ENCODE measurements at regions not wholly inside any gene's neighbourhood (a gene's known extent, or its start where the extent isn't known, plus 50 kb on each side); places are given as distances from the start of the nearest gene placed in this dataset.
A peak's percentile ranks its signal among the peaks of the same experiment; 100 is the strongest.

DNA sequence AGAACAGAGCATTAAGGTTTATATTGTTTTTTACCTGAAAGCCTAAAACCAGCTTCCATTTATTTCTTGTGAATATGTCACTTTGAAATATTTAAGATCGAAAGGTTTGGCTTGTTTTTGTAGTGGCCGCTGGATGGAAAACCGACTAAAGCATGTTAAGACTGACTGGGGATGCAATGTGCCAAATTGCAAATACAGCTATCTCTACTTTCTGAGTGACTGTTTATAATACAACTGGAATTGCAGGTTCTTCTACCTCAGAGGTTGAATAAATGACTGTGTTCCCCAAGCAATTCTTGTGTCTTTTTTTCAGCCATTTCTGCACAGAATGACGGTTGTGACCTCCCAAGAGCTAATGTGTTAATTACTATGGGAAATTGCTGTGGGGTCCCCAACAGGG lies 50.0 kb upstream of the TMTC4 start:
- H3K4me3 ChIP-seq (ENCODE audit: low read depth, low read length), result no peak overlapping the region
- H3K4me1 ChIP-seq (ENCODE audit: control insufficient read depth, insufficient read depth, low read length), result no peaks in the 10 kb centered on the region
- no peaks in the 10 kb centered on the region for H3K9me3 ChIP-seq (ENCODE audit: control insufficient read depth, insufficient read depth, low read depth, low read length)
- no peak overlapping the region for H3K27ac ChIP-seq (ENCODE audit: extremely low read depth, low read depth, low read length)
- ChIA-PET CTCF (interaction anchor here (0.6 kb wide), 1 partner anchor 112 kb away, joined by 6 read pairs; no protein-coding TSS in a partner anchor), POLR2A (no interaction called here)
- H3K36me3 ChIP-seq (ENCODE audit: control insufficient read depth in 2 of 2, insufficient read depth in 1 of 2, low read length in 2 of 2), result no peaks in the 10 kb centered on the region
- TF ChIP-seq KLF10 (tag by site-specific recombination; IDR thresholded peaks at IDR 0.05) (no peak), ZNF544 (tag by site-specific recombination; IDR thresholded peaks at IDR 0.05) (no peak), GLI2 (tag by site-specific recombination; IDR thresholded peaks at IDR 0.05; ENCODE audit: borderline replicate concordance, low read depth) (no peak), ZNF677 (tag by site-specific recombination; IDR thresholded peaks at IDR 0.05) (peak; percentile 82)
- TF ChIP-seq, protein P1, sequence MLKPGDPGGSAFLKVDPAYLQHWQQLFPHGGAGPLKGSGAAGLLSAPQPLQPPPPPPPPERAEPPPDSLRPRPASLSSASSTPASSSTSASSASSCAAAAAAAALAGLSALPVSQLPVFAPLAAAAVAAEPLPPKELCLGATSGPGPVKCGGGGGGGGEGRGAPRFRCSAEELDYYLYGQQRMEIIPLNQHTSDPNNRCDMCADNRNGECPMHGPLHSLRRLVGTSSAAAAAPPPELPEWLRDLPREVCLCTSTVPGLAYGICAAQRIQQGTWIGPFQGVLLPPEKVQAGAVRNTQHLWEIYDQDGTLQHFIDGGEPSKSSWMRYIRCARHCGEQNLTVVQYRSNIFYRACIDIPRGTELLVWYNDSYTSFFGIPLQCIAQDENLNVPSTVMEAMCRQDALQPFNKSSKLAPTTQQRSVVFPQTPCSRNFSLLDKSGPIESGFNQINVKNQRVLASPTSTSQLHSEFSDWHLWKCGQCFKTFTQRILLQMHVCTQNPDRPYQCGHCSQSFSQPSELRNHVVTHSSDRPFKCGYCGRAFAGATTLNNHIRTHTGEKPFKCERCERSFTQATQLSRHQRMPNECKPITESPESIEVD (tag by site-specific recombination; IDR thresholded peaks at IDR 0.05), result no peak
